ENCODE measurements at regions not wholly inside any gene's neighbourhood (a gene's known extent, or its start where the extent isn't known, plus 50 kb on each side); places are given as distances from the start of the nearest gene placed in this dataset.
"Not testable (repeated sequence)": the region's sequence is repeated elsewhere in the genome, so short reads cannot be mapped to it uniquely, and the experiment has no call there.

GRCh38 chr15:70242951-70243685 is 145.4 kb upstream of the TLE3 start:
- no peak for DNase-seq (ENCODE audit: extremely low read depth in 1 of 2, low read depth in 1 of 2)

DNA sequence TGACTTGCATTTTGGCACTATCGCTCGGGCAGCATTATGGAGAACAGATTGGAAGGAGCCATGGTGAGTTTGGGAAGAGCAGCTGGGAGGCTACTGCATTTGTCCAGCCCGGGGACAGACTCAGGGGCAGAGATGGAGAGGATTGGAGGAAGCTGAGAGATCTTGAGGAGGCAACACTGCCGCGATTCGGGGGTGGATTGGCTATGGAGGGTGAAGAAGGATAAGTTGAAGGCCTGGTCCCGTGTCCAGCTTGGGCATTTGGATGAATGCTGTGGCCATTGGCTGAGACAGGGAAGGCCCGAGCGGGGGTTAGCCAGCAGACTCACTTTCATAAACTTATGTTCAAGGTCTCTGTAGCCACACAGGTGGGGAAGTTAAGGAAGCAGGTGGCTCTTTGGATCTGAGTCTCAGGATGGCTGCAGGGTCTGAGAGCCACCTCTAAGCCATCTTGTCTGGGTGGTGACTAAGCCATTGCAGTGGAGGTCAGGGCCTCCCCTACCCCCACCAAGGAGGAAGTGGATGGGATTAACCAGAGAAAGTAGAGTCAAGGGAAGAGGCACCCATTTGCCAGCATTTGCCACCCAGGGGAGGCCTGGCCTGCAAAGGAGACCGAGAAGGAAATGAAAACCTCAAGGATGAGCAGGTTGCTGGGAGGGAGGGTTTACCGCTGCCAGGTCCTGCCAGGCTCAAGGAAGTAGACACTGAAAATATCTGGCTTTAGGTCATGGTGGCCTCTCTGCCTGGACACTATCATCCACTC is 144.0 kb upstream of the TLE3 start:
- DNase-seq (ENCODE audit: extremely low read depth in 1 of 2, low read depth in 1 of 2) = no peak

DNA sequence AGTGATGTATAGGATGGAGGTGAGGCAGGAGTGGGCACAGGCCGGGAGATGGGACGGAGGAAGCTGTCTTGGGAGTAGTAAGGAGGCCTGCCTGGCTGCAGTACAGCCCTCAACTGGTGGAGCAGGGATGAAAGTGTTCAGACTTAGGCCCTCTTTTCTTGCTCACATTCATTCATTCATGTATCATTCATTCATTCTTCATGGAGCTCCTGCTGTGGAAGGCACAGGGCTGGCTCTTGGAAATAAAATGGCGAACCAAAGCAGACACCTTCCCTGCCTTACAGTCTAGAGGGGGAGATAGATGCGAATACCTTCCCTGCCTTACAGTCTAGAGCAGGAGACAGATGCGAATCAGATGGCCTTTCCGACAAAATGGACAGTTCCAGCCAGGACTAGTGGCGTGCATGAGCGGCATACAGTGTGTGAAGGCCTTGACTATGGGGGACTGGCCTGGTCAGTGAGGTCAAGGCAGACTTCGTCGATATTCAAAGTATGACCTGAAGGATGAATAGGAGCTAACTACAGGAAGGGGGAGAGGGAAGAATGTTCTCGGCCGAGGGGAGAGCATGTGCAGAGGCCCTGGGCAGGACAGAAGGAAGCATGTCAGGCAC is 143.2 kb upstream of the TLE3 start:
- DNase-seq (ENCODE audit: extremely low read depth in 1 of 2, low read depth in 1 of 2) = no peak

DNA sequence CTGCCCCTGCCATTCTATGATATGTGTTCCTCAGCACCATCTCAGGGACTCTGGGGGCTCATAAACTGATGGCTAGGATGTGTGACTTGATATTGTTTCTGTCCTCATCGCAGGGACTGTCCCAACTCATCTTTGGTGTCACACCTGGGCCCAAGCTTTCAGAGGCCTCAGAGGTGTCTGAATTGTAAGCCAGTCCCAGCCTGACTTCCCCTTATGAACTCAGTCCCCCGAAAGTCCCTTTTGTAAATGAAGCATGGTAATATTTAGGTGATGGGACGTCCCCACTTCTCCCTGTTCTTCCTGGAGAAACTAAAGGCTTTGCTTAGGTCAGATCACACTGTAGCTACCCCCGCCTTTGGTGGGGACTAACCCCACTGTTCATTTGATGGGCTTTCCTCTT is 142.4 kb upstream of the TLE3 start:
- no peak for DNase-seq (ENCODE audit: extremely low read depth in 1 of 2, low read depth in 1 of 2)

DNA sequence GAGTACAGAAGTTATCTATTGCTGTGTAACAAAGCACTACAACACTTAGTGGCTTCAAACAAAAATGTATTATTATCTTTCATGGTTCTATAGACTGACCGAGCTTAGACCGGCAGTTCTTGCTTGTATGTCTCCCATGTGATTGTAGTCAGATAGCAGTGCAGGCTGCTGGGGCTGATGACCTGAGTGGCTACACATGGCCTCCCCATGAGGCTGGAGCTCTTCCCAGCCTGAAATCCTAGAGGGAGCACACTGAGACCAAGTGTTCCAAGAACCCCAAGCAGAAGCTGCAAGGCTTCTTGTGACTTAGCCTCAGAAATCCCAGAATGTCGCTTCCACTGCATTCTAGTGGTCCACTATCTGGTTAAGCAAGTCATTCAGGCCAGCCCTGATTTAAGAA is 141.2 kb upstream of the TLE3 start:
- no peak for DNase-seq (ENCODE audit: extremely low read depth in 1 of 2, low read depth in 1 of 2)

GRCh38 chr15:70237626-70238025 is 139.9 kb upstream of the TLE3 start:
- DNase-seq (ENCODE audit: extremely low read depth in 1 of 2, low read depth in 1 of 2) = no peak

DNA sequence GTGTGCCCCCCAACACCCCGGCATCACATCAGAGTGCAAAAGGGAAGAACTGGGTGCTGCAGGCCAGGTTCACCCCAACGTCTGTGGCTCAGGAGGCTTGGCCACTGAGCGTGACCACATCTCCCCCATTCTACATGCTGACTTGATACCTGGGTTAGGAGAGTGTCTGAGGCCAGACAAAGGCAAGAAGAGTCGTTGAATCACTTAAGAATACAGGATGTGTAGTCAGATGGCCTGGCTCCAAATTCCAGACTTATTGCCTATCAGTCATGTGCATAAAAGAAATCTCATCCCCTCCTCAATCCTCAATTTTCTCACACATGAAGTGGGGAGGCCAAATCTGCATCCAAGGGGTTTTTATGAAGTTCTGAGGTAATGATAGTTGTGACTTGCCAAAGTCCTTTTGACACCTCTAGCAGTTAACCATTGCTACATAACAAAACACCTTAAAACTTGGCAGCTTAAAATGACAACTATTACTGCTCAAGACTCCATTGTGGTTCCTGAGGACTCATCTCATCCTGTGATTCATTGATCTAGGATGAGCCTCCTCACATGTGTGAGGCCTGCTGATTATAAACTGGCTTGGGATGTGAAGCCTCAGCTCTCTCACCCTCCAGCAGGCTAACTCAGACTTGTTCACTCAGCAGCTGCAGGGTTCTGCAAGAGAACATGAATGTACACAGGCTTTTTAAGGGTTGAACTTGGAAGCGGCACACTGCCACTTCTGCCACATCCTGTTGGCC is 138.8 kb upstream of the TLE3 start:
- DNase-seq (ENCODE audit: extremely low read depth in 1 of 2, low read depth in 1 of 2) = no peak

GRCh38 chr15:70235347-70235746 is 137.6 kb upstream of the TLE3 start:
- no peak for DNase-seq (ENCODE audit: extremely low read depth in 1 of 2, low read depth in 1 of 2)

DNA sequence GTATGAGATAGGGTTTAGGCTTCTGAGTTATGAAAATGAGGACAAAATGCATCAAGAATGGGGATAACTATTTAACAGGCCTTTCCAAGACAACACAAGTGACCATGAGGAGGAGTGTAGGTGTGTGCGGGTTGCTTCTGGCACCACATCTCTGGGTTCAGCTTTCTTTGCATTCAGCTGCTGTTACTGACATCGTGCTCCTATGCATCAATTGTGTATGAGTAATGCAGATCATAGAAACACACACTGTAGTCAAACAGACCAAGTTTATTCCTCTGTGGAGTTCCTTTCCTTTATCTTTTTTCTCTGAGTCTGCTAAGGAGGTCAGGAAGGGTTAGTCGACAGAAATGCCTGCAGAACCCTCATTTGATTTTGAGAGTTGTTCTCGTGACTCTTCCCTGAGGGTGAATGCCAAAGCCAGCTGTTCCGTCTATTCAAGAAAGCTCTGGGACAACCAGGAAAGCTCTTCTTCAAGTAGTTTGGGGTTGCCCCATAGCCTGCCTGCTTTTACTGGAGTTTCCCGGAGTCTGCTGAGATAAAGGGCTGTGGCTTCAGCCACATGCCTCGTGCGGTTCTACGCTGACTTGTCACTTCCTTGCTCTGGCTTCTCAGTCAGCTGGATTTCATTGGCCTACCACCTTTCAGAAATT is 136.7 kb upstream of the TLE3 start:
- no peak for DNase-seq (ENCODE audit: extremely low read depth in 1 of 2, low read depth in 1 of 2)

GRCh38 chr15:70231484-70231883 is 133.8 kb upstream of the TLE3 start:
- DNase-seq (ENCODE audit: extremely low read depth in 1 of 2, low read depth in 1 of 2) = no peak

GRCh38 chr15:70227918-70228317 is 130.2 kb upstream of the TLE3 start:
- DNase-seq (ENCODE audit: extremely low read depth in 1 of 2, low read depth in 1 of 2) = not testable (repeated sequence)

GRCh38 chr15:70227147-70227546 is 129.4 kb upstream of the TLE3 start:
- DNase-seq (ENCODE audit: extremely low read depth in 1 of 2, low read depth in 1 of 2) = no peak

- no peak for DNase-seq (ENCODE audit: extremely low read depth in 1 of 2, low read depth in 1 of 2)
Observed at GRCh38 chr15:70226337-70226980, 128.7 kb upstream of the TLE3 start.

GRCh38 chr15:70225416-70225815 is 127.7 kb upstream of the TLE3 start:
- DNase-seq (ENCODE audit: extremely low read depth in 1 of 2, low read depth in 1 of 2) = no peak

DNA sequence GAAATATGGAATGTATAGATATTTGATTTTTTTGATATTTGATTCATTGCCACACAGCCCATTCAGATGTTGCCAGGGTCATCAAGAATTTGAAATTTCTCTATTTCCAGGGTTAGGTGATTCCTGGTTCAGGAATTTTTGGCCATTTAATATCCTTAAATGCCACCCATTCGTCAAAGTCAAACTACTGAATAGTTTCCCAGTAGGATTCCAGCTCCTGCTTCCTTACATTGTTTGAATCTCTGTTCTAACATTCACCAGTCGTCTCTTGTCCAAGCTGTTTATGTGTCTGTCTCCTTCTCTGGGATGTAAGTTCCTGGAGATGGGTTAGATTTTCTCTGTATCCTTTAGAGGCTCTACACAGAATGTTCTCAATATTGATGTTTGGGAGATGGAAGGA is 124.9 kb upstream of the TLE3 start:
- no peak for DNase-seq (ENCODE audit: extremely low read depth in 1 of 2, low read depth in 1 of 2)

DNA sequence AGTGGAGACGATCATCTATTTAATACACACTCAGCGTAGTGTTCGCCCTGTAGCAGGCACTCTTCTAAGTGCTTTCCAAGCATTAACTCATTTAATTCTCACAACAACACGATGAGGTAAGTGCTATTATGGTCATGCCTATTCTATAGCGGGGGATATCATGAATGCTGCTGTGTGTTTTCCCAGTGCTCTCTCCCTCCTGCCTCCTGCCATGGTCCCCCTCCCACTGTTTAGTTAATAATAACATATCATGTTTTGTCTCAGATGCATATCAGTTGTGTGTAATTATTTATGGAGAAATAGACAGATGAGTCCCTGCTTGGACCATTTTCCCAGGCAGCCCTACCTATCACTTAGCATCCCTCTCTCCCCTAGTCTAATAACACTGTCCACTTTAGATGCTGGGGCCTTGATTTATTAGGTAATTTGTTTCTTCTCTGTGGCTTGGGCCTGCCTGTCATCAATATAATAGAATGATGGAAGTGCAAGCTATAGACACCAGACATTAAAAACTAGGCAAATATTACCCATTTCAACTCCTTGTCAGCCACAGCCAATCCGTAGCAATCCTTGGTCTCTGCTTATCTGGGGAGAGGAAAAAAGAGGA is 122.9 kb upstream of the TLE3 start:
- no peak for DNase-seq (ENCODE audit: extremely low read depth in 1 of 2, low read depth in 1 of 2)

DNA sequence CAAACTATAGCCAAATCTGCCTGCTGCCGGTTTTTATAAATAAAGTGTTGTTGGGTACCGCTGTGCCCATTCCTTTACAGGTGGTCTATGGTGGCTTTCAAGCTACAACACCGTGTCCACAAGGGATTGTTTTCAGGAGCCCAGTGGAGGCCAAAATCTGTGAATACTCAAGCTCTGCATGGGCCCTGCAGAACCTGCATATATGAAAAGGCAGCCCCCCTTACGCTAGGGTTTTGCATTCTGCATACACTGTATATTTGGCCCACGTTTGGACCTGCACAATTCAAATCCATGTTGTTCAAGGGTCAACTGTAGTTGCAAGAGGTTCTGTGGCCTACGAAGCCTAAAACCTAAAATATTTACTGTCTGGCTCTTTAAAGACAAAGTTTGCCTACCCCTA is 122.2 kb upstream of the TLE3 start:
- no peak for DNase-seq (ENCODE audit: extremely low read depth in 1 of 2, low read depth in 1 of 2)

- DNase-seq (ENCODE audit: extremely low read depth in 1 of 2, low read depth in 1 of 2) = no peak
Observed at GRCh38 chr15:70219256-70219895, 121.7 kb upstream of the TLE3 start.

All from stimulated activated CD8-positive, alpha-beta memory T cell treated with anti-CD3 and anti-CD28 coated beads, Interleukin-7, amount 100 ng/mL, for 48 hours (primary cell).